ENCODE measurements at regions not wholly inside any gene's neighbourhood (a gene's known extent, or its start where the extent isn't known, plus 50 kb on each side); places are given as distances from the start of the nearest gene placed in this dataset.

DNA sequence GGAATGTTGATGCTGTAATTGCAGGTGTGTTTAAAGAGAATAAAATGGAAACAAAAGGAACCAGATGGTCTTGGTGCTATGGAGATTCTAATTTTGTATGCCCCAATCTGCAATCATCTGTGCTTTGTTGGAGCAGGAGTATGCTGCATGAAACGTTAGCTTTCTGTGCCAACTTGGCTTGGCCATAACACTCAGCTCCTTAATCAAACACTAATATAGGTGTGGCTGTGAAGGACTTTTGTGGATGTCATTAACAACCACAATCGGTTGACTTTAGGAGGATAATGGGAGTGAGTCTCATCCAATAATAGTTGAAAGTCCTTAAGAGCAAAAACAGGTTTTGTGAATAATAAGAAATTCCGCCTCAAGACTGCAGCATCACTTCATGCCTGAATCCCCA is 399.2 kb downstream of the NLGN4X start:
- H3K4me3 ChIP-seq (ENCODE audit: insufficient read depth, low read depth, low read length), result no peak overlapping the region
- H3K4me1 ChIP-seq (ENCODE audit: insufficient read depth, low read length), result no peaks in the 10 kb centered on the region
- H3K27ac ChIP-seq (ENCODE audit: low read depth, low read length), result no peak overlapping the region
- no peaks in the 10 kb centered on the region for H3K36me3 ChIP-seq (ENCODE audit: insufficient read depth, low read length)
- H3K9me3 Mint-ChIP-seq (ENCODE audit: unreplicated experiment), result no peaks in the 10 kb centered on the region
- no peaks in the 10 kb centered on the region for H4K20me1 ChIP-seq (ENCODE audit: insufficient read depth, low read length)
- H3K27ac Mint-ChIP-seq (ENCODE audit: unreplicated experiment), result no peak overlapping the region
- FAIRE-seq (peak; percentile 78), DNase-seq (ENCODE audit: low read depth) (no peak)
- TF ChIP-seq, protein P1, sequence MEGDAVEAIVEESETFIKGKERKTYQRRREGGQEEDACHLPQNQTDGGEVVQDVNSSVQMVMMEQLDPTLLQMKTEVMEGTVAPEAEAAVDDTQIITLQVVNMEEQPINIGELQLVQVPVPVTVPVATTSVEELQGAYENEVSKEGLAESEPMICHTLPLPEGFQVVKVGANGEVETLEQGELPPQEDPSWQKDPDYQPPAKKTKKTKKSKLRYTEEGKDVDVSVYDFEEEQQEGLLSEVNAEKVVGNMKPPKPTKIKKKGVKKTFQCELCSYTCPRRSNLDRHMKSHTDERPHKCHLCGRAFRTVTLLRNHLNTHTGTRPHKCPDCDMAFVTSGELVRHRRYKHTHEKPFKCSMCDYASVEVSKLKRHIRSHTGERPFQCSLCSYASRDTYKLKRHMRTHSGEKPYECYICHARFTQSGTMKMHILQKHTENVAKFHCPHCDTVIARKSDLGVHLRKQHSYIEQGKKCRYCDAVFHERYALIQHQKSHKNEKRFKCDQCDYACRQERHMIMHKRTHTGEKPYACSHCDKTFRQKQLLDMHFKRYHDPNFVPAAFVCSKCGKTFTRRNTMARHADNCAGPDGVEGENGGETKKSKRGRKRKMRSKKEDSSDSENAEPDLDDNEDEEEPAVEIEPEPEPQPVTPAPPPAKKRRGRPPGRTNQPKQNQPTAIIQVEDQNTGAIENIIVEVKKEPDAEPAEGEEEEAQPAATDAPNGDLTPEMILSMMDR (IDR thresholded peaks at IDR 0.05; ENCODE audit: insufficient read depth, low read depth, low read length), result no peak
- no peak for TF ChIP-seq EZH2 (IDR thresholded peaks at IDR 0.05; ENCODE audit: insufficient read depth, low read length)
- H3K79me2 ChIP-seq (ENCODE audit: insufficient read depth, low read length), result no peaks in the 10 kb centered on the region
- H3K4me1 Mint-ChIP-seq (ENCODE audit: low read depth, unreplicated experiment), result no peaks in the 10 kb centered on the region
- no peak overlapping the region for H3K4me2 ChIP-seq (ENCODE audit: low read length)
- H3K27me3 Mint-ChIP-seq (ENCODE audit: low read depth, unreplicated experiment), result peaks cover 3% of the 10 kb centered on the region
- H2AFZ ChIP-seq (ENCODE audit: low read depth, low read length), result no peak overlapping the region
- H3K27me3 ChIP-seq (ENCODE audit: insufficient read depth, low read length), result no peaks in the 10 kb centered on the region
- H3K9ac ChIP-seq (ENCODE audit: low read length), result no peak overlapping the region
- no peaks in the 10 kb centered on the region for H3K9me3 ChIP-seq (ENCODE audit: insufficient read depth, low read depth, low read length)
- H3K36me3 Mint-ChIP-seq (ENCODE audit: low read depth, unreplicated experiment), result no peaks in the 10 kb centered on the region
- H3K4me3 Mint-ChIP-seq (ENCODE audit: unreplicated experiment), result no peak overlapping the region

DNA sequence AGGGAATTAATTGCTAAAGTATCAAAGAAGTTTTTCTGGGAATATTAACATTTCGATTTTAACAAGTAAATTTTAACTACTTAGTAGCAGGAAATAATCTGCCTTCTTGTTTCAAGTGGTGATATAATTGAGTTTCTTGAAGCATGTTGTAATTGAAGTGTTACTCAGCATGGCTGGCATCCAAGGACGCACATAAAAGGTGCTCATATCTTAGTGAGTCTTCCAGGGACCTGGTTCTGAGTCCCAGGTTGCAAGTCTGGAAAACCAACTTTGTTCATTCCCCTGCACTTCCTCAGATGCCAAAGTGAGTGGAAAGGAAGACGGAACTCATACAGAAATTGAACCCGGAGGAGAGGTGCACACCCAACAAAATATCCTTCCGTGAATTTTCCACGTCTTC is 399.6 kb downstream of the NLGN4X start:
- no peak overlapping the region for H3K27ac Mint-ChIP-seq (ENCODE audit: unreplicated experiment)

DNA sequence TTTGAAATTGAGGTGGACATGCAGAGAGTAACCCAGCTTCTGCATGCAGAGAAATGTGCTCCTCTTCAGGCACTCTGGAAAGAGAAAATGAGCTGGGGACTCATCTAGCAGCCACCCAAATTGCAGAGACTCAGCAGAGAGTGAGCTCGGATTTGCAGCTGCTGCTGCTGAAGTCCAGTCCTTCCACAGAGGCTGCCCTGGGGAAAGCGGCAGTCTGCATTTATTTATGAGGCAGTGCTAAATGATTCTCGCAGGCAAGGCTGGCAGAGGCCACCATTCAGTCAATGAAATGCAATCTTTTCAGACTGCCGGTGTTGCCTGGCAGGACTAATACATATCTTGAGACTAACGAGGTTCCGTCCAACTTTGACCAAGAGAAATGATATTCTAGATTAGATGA is 404.8 kb downstream of the NLGN4X start:
- no peaks in the 10 kb centered on the region for H3K79me2 ChIP-seq (ENCODE audit: insufficient read depth, low read length)
- no peaks in the 10 kb centered on the region for H3K36me3 Mint-ChIP-seq (ENCODE audit: low read depth, unreplicated experiment)
- no peaks in the 10 kb centered on the region for H3K4me1 ChIP-seq (ENCODE audit: insufficient read depth, low read length)
- H3K27ac Mint-ChIP-seq (ENCODE audit: unreplicated experiment), result no peak overlapping the region
- DNase-seq (ENCODE audit: low read depth), result no peak
- H3K9me3 ChIP-seq (ENCODE audit: insufficient read depth, low read depth, low read length), result no peaks in the 10 kb centered on the region
- H3K4me3 ChIP-seq (ENCODE audit: insufficient read depth, low read depth, low read length), result no peak overlapping the region
- H3K36me3 ChIP-seq (ENCODE audit: insufficient read depth, low read length), result no peaks in the 10 kb centered on the region
- H3K27me3 ChIP-seq (ENCODE audit: insufficient read depth, low read length), result no peaks in the 10 kb centered on the region
- TF ChIP-seq EZH2 (IDR thresholded peaks at IDR 0.05; ENCODE audit: insufficient read depth, low read length), result no peak
- TF ChIP-seq, protein P1 (IDR thresholded peaks at IDR 0.05; ENCODE audit: insufficient read depth, low read depth, low read length), result no peak
- H3K4me3 Mint-ChIP-seq (ENCODE audit: unreplicated experiment), result no peak overlapping the region
- no peaks in the 10 kb centered on the region for H4K20me1 ChIP-seq (ENCODE audit: insufficient read depth, low read length)
- no peaks in the 10 kb centered on the region for H3K9me3 Mint-ChIP-seq (ENCODE audit: unreplicated experiment)
- no peak overlapping the region for H3K9ac ChIP-seq (ENCODE audit: low read length)
- no peak for FAIRE-seq
- no peaks in the 10 kb centered on the region for H3K27me3 Mint-ChIP-seq (ENCODE audit: low read depth, unreplicated experiment)
- no peak overlapping the region for H3K4me2 ChIP-seq (ENCODE audit: low read length)
- no peak overlapping the region for H3K27ac ChIP-seq (ENCODE audit: low read depth, low read length)
- H2AFZ ChIP-seq (ENCODE audit: low read depth, low read length), result no peak overlapping the region
- no peaks in the 10 kb centered on the region for H3K4me1 Mint-ChIP-seq (ENCODE audit: low read depth, unreplicated experiment)

More for the DNA sequence above, 399.6 kb downstream of the NLGN4X start:
- no peak for DNase-seq (ENCODE audit: low read depth)
- no peaks in the 10 kb centered on the region for H3K4me1 ChIP-seq (ENCODE audit: insufficient read depth, low read length)
- H3K4me3 ChIP-seq (ENCODE audit: insufficient read depth, low read depth, low read length), result no peak overlapping the region
- TF ChIP-seq, protein P1 (IDR thresholded peaks at IDR 0.05; ENCODE audit: insufficient read depth, low read depth, low read length), result no peak
- no peak for TF ChIP-seq EZH2 (IDR thresholded peaks at IDR 0.05; ENCODE audit: insufficient read depth, low read length)
- no peak overlapping the region for H3K27ac ChIP-seq (ENCODE audit: low read depth, low read length)
- no peak for FAIRE-seq
- no peaks in the 10 kb centered on the region for H4K20me1 ChIP-seq (ENCODE audit: insufficient read depth, low read length)
- Mint-ChIP-seq H3K4me1 (ENCODE audit: low read depth, unreplicated experiment) (no peaks in the 10 kb centered on the region), H3K9me3 (ENCODE audit: unreplicated experiment) (no peaks in the 10 kb centered on the region), H3K4me3 (ENCODE audit: unreplicated experiment) (no peak overlapping the region), H3K36me3 (ENCODE audit: low read depth, unreplicated experiment) (no peaks in the 10 kb centered on the region), H3K27me3 (ENCODE audit: low read depth, unreplicated experiment) (peaks cover 3% of the 10 kb centered on the region)
- H3K27me3 ChIP-seq (ENCODE audit: insufficient read depth, low read length), result no peaks in the 10 kb centered on the region
- H3K36me3 ChIP-seq (ENCODE audit: insufficient read depth, low read length), result no peaks in the 10 kb centered on the region
- no peaks in the 10 kb centered on the region for H3K79me2 ChIP-seq (ENCODE audit: insufficient read depth, low read length)
- H3K9me3 ChIP-seq (ENCODE audit: insufficient read depth, low read depth, low read length), result no peaks in the 10 kb centered on the region
- no peak overlapping the region for H3K9ac ChIP-seq (ENCODE audit: low read length)
- H2AFZ ChIP-seq (ENCODE audit: low read depth, low read length), result no peak overlapping the region
- H3K4me2 ChIP-seq (ENCODE audit: low read length), result no peak overlapping the region

Measured in astrocyte (in vitro differentiated cells and primary cell).